Esophagus squamous epithelium (tissue), 5 donors: ENCODE measurements at regions not wholly inside any gene's neighbourhood (a gene's known extent, or its start where the extent isn't known, plus 50 kb on each side); places are given as distances from the start of the nearest gene placed in this dataset.
"Not testable (repeated sequence)": the region's sequence is repeated elsewhere in the genome, so short reads cannot be mapped to it uniquely, and the experiment has no call there.

Source experiments
- DNase-seq: peaks from one replicate; lab custom pipeline; 2025; lab: John Stamatoyannopoulos, UW
- H3K27ac ChIP-seq, 4 donors: fragments of 200-600 bp; sonication (generic); one replicate each; pipeline ENCODE4 v1.5.1; 2016 to 2019; ENCODE audit warnings: mild to moderate bottlenecking in 1 of 4
- H3K27me3 ChIP-seq, 4 donors: fragments of 200-600 bp; sonication (generic); 1 replicate in 3 of 4; 2 replicates in 1 of 4; pipeline versions ENCODE4 v1.5.1 to v1.6.0; 2017 to 2021; ENCODE audit warnings: antibody characterized with exemption in 1 of 4
- H3K36me3 ChIP-seq, 3 donors: fragments of 200-600 bp; sonication (generic); one replicate each; pipeline ENCODE4 v1.5.1; 2016 to 2019
- H3K4me1 ChIP-seq, 3 donors: fragments of 200-600 bp; sonication (generic); one replicate each; pipeline ENCODE4 v1.5.1; 2017 to 2019
- H3K4me3 ChIP-seq, 4 donors: fragments of 200-600 bp; sonication (generic); 1 replicate in 3 of 4; 2 replicates in 1 of 4; pipeline ENCODE4 v1.5.1; 2016 to 2019; ENCODE audit warnings: mild to moderate bottlenecking in 2 of 4, moderate library complexity in 1 of 4
- H3K9me3 ChIP-seq, 3 donors: fragments of 200-600 bp; sonication (generic); one replicate each; pipeline ENCODE4 v1.5.1; 2016 to 2019
- CTCF ChIP-seq, 6 experiments: fragments of 450-650 bp in 4 of 6; fragments of 200-600 bp in 2 of 6; sonication (generic) in 2 of 6; IDR thresholded peaks; one replicate each; pipeline ENCODE4 v1.5.1; 2016 to 2019; ENCODE audit warnings: antibody characterized with exemption in 6 of 6, mild to moderate bottlenecking in 4 of 6, moderate library complexity in 4 of 6
- POLR2A ChIP-seq, 4 donors: fragments of 450-650 bp; IDR thresholded peaks; one replicate each; pipeline ENCODE4 v1.6.1; 2017; ENCODE audit warnings: antibody characterized with exemption in 4 of 4, mild to moderate bottlenecking in 4 of 4, moderate library complexity in 3 of 4
- WGBS, 2 donors: methylation state at CpG; one replicate each; pipeline ENCODE4 v1.1.5; 2018; 5-methylcytosine and 5-hydroxymethylcytosine counted together
- intact Hi-C: fragments of 100-400 bp; cut with DNase I; formaldehyde crosslinking; loops from one replicate; pipeline ENCODE4 v1.15.0; 2022
- donor health status: DM: yes; HTN: yes; CAD: no.

GRCh38 chr2:236644502-236644911 is 74.9 kb downstream of the ACKR3 start:
- Histone ChIP-seq H3K36me3 (no peaks in the 10 kb centered on the region), H3K4me1 (peaks cover 6 to 14% (median 8%) of the 10 kb centered on the region in 3 donors), H3K27ac (no peak overlapping the region), H3K9me3 (peaks cover 0 to 9% (median 0%) of the 10 kb centered on the region in 3 donors), H3K4me3 (no peak overlapping the region), H3K27me3 (no peaks in the 10 kb centered on the region)
- no peak for DNase-seq
- TF ChIP-seq CTCF (IDR thresholded peaks at IDR 0.05) (no peak), POLR2A (IDR thresholded peaks at IDR 0.05) (no peak)
- WGBS, 2 donors = 63 to 73% methylated on average over 3 to 4 of the region's 4 CpGs
- intact Hi-C loops = no loop called here

- intact Hi-C loops, H3K36me3 ChIP-seq, H3K9me3 ChIP-seq, H3K4me3 ChIP-seq, H3K27me3 ChIP-seq, DNase-seq, H3K27ac ChIP-seq: not testable (repeated sequence)
- peaks cover 6 to 14% (median 8%) of the 10 kb centered on the region in 3 donors for H3K4me1 ChIP-seq
- 88 to 93% methylated on average over 4 of the region's 4 CpGs for WGBS, 2 donors
These were observed 75.5 kb downstream of the ACKR3 start for GRCh38 chr2:236645141-236645540.

- peak overlapping the region in 2 of 4 donors; percentile 1 to 57 for H3K27ac ChIP-seq
- H3K9me3 ChIP-seq = no peaks in the 10 kb centered on the region
- no peaks in the 10 kb centered on the region for H3K36me3 ChIP-seq
- DNase-seq = no peak
- 67 to 72% methylated on average over 3 of the region's 3 CpGs for WGBS, 2 donors
- no peak overlapping the region for H3K4me3 ChIP-seq
- H3K4me1 ChIP-seq = peaks cover 6 to 14% (median 8%) of the 10 kb centered on the region in 3 donors
- intact Hi-C loops = no loop called here
- TF ChIP-seq CTCF (IDR thresholded peaks at IDR 0.05) (no peak), POLR2A (IDR thresholded peaks at IDR 0.05) (no peak)
- H3K27me3 ChIP-seq = no peaks in the 10 kb centered on the region
These were observed 76.8 kb downstream of the ACKR3 start for GRCh38 chr2:236646441-236646840.

GRCh38 chr2:236646871-236647270 is 77.2 kb downstream of the ACKR3 start:
- H3K9me3 ChIP-seq = no peaks in the 10 kb centered on the region
- H3K4me1 ChIP-seq = peaks cover 5 to 14% (median 8%) of the 10 kb centered on the region in 3 donors
- intact Hi-C loops = no loop called here
- peak overlapping the region in 2 of 4 donors; percentile 6 to 57 for H3K27ac ChIP-seq
- no peak for DNase-seq
- no peak for TF ChIP-seq CTCF (IDR thresholded peaks at IDR 0.05)
- TF ChIP-seq POLR2A (IDR thresholded peaks at IDR 0.05) = no peak
- H3K36me3 ChIP-seq = no peaks in the 10 kb centered on the region
- 85 to 100% methylated on average over 2 to 4 of the region's 4 CpGs for WGBS, 2 donors
- H3K27me3 ChIP-seq = no peaks in the 10 kb centered on the region
- H3K4me3 ChIP-seq = no peak overlapping the region

- TF ChIP-seq POLR2A (IDR thresholded peaks at IDR 0.05) (no peak), CTCF (IDR thresholded peaks at IDR 0.05) (no peak)
- no peak for DNase-seq
- WGBS, 2 donors = 80 to 84% methylated on average over 5 of the region's 5 CpGs
These were observed 78.0 kb downstream of the ACKR3 start for GRCh38 chr2:236647621-236648020.

GRCh38 chr2:236653863-236654262 is 84.2 kb downstream of the ACKR3 start:
- TF ChIP-seq POLR2A (IDR thresholded peaks at IDR 0.05) (no peak), CTCF (IDR thresholded peaks at IDR 0.05) (no peak)
- Histone ChIP-seq H3K36me3 (no peaks in the 10 kb centered on the region), H3K9me3 (no peaks in the 10 kb centered on the region), H3K27me3 (no peaks in the 10 kb centered on the region), H3K27ac (no peak overlapping the region), H3K4me3 (no peak overlapping the region), H3K4me1 (no peaks in the 10 kb centered on the region)
- intact Hi-C loops = no loop called here
- DNase-seq = no peak
- 29 to 78% methylated on average over 1 of the region's 1 CpG for WGBS, 2 donors

More at GRCh38 chr2:236647621-236648020, 78.0 kb downstream of the ACKR3 start:
- H3K4me3 ChIP-seq = no peak overlapping the region
- H3K27ac ChIP-seq = no peak overlapping the region
- no peaks in the 10 kb centered on the region for H3K27me3 ChIP-seq
- H3K4me1 ChIP-seq = peaks cover 0 to 10% (median 4%) of the 10 kb centered on the region in 3 donors
- intact Hi-C loops = no loop called here
- no peaks in the 10 kb centered on the region for H3K9me3 ChIP-seq
- no peaks in the 10 kb centered on the region for H3K36me3 ChIP-seq
